ENCODE measurements at regions not wholly inside any gene's neighbourhood (a gene's known extent, or its start where the extent isn't known, plus 50 kb on each side); places are given as distances from the start of the nearest gene placed in this dataset.

- no peak for DNase-seq
Observed at GRCh38 chr6:94050515-94050914, 631.2 kb upstream of the EPHA7 start.

- no peak for DNase-seq
Observed at GRCh38 chr6:94049001-94049400, 629.6 kb upstream of the EPHA7 start.

GRCh38 chr6:94045099-94045829 is 625.9 kb upstream of the EPHA7 start:
- no peak for DNase-seq

GRCh38 chr6:94041945-94042709 is 622.8 kb upstream of the EPHA7 start:
- no peak for DNase-seq

- no peak for DNase-seq
Observed at GRCh38 chr6:94036024-94036423, 616.7 kb upstream of the EPHA7 start.

- no peak for DNase-seq
Observed at GRCh38 chr6:94027374-94027773, 608.0 kb upstream of the EPHA7 start.

GRCh38 chr6:94026575-94026974 is 607.2 kb upstream of the EPHA7 start:
- no peak for DNase-seq

GRCh38 chr6:94005835-94006234 is 586.5 kb upstream of the EPHA7 start:
- DNase-seq, result no peak

- DNase-seq, result no peak
Observed at GRCh38 chr6:93992976-93993375, 573.6 kb upstream of the EPHA7 start.

GRCh38 chr6:93989630-93990029 is 570.3 kb upstream of the EPHA7 start:
- no peak for DNase-seq

- DNase-seq, result no peak
Observed at GRCh38 chr6:93985953-93986352, 566.6 kb upstream of the EPHA7 start.

- no peak for DNase-seq
Observed at GRCh38 chr6:93975159-93975558, 555.8 kb upstream of the EPHA7 start.

GRCh38 chr6:93974332-93974731 is 555.0 kb upstream of the EPHA7 start:
- no peak for DNase-seq

- DNase-seq, result no peak
Observed at GRCh38 chr6:93972791-93973190, 553.4 kb upstream of the EPHA7 start.

GRCh38 chr6:93970684-93971083 is 551.3 kb upstream of the EPHA7 start:
- DNase-seq, result no peak

- no peak for DNase-seq
Observed at GRCh38 chr6:93968126-93968525, 548.8 kb upstream of the EPHA7 start.

- DNase-seq, result no peak
Observed at GRCh38 chr6:93964926-93965325, 545.6 kb upstream of the EPHA7 start.

GRCh38 chr6:93964321-93964720 is 545.0 kb upstream of the EPHA7 start:
- no peak for DNase-seq

- DNase-seq, result no peak
Observed at GRCh38 chr6:93962566-93962965, 543.2 kb upstream of the EPHA7 start.

- DNase-seq, result no peak
Observed at GRCh38 chr6:93954584-93954983, 535.2 kb upstream of the EPHA7 start.

GRCh38 chr6:93943661-93944060 is 524.3 kb upstream of the EPHA7 start:
- DNase-seq, result no peak

GRCh38 chr6:93940381-93940780 is 521.0 kb upstream of the EPHA7 start:
- DNase-seq, result no peak

- DNase-seq, result no peak
Observed at GRCh38 chr6:93932175-93932574, 512.8 kb upstream of the EPHA7 start.

GRCh38 chr6:93927731-93928130 is 508.4 kb upstream of the EPHA7 start:
- no peak for DNase-seq

GRCh38 chr6:93919365-93919764 is 500.0 kb upstream of the EPHA7 start:
- DNase-seq, result no peak

All from right forelimb (tissue), 1 donor.